H1 (cell line): ENCODE measurements at regions not wholly inside any gene's neighbourhood (a gene's known extent, or its start where the extent isn't known, plus 50 kb on each side); places are given as distances from the start of the nearest gene placed in this dataset.

ENCODE experiments used
- BACH1 ChIP-seq: IDR thresholded peaks from 2 replicates; pipeline ENCODE4 v1.6.1; 2012; ENCODE audit warnings: low read length, improper control_type of control experiment
- BRCA1 ChIP-seq: IDR thresholded peaks from 2 replicates; pipeline ENCODE4 v1.6.1; 2012; ENCODE audit warnings: low read depth, low read length, improper control_type of control experiment
- CEBPB ChIP-seq: IDR thresholded peaks from 2 replicates; pipeline ENCODE4 v1.6.1; 2012; ENCODE audit warnings: low read depth, low read length
- CHD7 ChIP-seq: fragments of 300-600 bp; sonication (generic); IDR thresholded peaks from 2 replicates; pipeline ENCODE4 v1.7.1; 2012; ENCODE audit warnings: low read length, moderate library complexity, mild to moderate bottlenecking, inconsistent platforms; ENCODE audit not compliant: insufficient replicate concordance
- GABPA ChIP-seq: IDR thresholded peaks from 2 replicates; pipeline ENCODE4 v1.6.1; 2011; ENCODE audit warnings: mild to moderate bottlenecking, low read length, moderate library complexity, borderline replicate concordance; ENCODE audit not compliant: insufficient read depth
- MAX ChIP-seq: IDR thresholded peaks from 2 replicates; pipeline ENCODE4 v1.6.1; 2012; ENCODE audit warnings: inconsistent platforms
- SUZ12 ChIP-seq: fragments of 200-600 bp; sonication (generic); IDR thresholded peaks from 2 replicates; pipeline ENCODE4 v1.6.1; 2012; ENCODE audit warnings: mild to moderate bottlenecking, inconsistent platforms, low read length, moderate library complexity, mixed read lengths
- TCF12 ChIP-seq: IDR thresholded peaks from 2 replicates; pipeline ENCODE4 v1.6.1; 2011; ENCODE audit warnings: low read depth, mild to moderate bottlenecking, low read length
- TEAD4 ChIP-seq: IDR thresholded peaks from 2 replicates; pipeline ENCODE4 v1.6.1; 2012; ENCODE audit warnings: low read depth, low read length, inconsistent platforms, mixed read lengths

GRCh38 chr13:46463719-46464118 is 76.7 kb upstream of the RUBCNL start (continued):
- TF ChIP-seq CHD7 (no peak), BRCA1 (no peak), CEBPB (no peak), SUZ12 (no peak), GABPA (no peak), BACH1 (no peak), MAX (no peak), TCF12 (no peak), TEAD4 (no peak)
- TF ChIP-seq, all 59 proteins: peak for 0
